ENCODE measurements at regions not wholly inside any gene's neighbourhood (a gene's known extent, or its start where the extent isn't known, plus 50 kb on each side); places are given as distances from the start of the nearest gene placed in this dataset.

DNA sequence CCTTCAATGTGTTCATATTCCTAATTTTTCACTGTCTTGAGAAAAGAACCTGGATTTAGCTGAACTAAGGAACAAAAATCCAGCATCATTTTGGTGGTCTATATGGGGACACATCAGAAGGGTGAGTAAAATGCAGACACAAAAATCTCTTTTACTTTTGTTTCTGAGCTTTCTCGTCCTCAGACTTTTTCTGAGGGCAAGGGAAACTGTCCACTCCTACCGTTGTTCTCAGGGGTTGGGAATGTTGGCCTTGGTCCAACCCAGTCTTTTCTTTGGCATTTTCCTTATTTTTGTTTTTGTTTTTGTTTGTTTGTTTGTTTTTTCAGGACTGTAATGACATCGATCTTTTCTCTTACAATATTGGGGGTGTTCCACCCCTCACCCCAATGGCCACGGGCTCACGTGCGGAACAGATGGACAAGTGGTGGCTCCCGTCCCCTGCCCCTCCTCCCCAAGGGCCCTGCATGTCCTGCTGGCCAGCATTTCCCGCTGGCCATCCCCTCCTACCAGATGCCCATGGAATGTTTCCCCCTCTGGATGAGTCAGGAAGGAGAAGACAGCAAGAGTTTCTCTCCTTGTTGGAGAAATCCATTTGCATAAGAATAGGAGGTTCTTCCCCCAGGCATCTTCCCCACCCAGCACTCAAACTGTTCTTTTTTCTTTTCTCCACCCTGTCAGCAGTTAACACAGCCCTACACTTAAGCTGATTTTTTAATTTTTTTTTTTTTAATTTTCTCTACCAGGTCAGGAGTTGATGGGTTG is 305.4 kb upstream of the NDST4 start:
- no peak for DNase-seq

GRCh38 chr4:115396034-115396433 is 282.6 kb upstream of the NDST4 start:
- no peak for DNase-seq

DNA sequence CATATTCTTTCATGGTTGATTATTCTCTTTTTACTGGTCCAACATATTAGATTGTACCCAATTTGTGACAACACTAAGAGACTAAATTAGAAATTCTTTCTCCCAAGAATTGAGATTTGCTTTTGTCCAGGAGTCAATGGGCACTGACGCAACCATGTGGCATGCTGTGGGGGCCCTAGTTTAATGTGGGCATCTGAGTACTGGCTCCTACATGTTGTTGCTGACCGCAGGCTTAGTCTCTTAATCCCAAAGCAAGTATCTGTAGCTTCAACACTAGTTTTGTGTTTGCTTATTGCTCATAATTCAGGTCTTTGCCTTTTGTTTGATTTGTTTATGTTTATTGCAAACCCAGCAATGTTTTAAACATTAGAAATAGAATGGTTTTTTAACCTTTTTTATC is 263.4 kb upstream of the NDST4 start:
- no peak for DNase-seq

DNA sequence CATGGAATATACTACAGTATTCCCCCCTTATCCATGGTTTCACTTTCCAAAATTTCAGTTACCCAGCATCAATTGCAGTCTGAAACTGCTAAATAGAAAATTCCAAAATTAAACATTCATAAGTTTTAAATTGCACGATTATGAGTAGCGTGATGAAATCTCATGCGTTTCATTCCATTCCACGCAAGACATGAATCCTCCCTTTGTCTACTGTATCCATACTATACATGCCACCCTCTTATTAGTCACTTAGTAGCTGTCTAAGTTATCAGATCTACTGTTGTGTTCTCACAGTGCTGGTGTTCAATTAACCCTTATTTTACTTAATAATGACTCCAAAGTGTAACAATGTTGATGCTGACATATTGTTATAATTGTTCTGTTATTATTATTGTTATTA is 261.2 kb upstream of the NDST4 start:
- no peak for DNase-seq

DNA sequence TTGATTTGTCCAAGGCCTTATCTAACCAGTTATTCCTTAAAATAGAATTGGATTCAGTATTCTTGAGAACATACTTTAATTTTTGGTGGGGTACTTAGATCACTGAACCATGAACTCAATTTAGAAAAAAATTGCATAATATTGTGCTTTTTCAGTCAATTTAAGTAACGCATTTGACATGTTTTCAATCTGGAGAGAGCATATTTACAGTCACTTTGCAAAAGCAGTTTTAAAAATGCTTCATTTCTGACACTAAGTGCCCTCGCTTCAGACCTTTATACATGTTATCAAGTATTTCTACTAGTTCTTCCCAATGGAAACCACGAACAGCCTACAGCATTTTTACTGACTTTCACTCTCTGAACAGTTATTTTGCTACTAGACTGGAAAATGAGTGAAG is 257.1 kb upstream of the NDST4 start:
- DNase-seq: no peak

GRCh38 chr4:115370012-115370411 is 256.6 kb upstream of the NDST4 start:
- no peak for DNase-seq

- no peak for DNase-seq
Measured at GRCh38 chr4:115366390-115366789, 253.0 kb upstream of the NDST4 start.

DNA sequence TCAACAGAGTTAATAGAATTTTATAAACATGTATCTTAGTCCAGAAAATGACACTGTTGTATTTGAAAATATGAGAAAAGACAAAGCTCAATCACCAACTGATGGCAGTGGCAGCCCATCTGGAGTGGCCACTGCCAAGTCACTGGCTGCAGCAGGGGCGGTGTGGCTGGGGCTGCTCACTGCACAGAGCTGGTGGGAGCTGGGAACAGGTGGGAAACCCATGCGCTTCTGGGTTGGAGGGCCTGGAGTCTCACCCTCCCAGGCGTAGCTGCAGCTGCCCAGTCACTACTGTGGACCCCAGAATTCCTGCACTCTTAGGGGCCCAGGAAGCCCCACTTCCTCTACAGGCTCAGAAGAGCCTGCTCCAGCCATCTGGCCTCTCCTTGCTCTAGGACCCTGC is 251.8 kb upstream of the NDST4 start:
- no peak for DNase-seq

DNA sequence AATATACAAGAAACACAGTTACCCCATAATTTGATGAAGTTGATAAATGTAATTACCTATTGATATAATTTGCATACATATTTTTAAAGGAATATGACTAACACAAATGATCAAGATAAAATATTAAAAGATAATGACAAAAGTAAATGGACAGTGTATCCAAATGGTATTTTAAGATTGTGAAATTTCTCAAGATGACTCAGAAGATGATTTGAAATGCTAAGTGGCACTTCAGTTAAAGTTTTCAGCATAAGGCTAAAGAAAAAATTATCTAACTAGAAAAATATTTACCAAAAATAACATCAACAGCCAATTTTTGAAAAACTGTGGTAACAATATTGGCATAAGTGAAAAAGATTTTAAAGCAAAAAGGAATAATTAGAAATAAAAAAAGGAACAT is 248.4 kb upstream of the NDST4 start:
- no peak for DNase-seq

DNA sequence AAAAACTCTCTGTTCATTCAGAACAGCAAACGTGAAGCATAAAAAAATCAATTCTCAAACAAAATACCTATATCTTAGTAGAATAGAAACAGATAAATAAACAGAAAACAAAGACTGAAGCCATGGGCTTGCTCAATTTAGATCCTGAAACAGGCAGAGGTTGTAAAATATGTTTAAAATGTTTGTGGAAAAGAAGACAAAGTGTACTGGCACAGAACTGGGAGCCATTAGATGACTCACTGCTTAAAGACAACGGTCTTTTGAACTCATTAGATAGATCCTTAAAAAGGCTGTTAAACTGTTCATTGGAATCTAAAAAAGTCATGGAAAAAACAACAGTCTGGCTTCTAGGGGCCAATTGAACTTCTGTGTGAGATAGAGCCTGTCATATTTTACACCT is 247.0 kb upstream of the NDST4 start:
- DNase-seq: no peak

- DNase-seq: no peak
Measured at GRCh38 chr4:115357776-115358175, 244.4 kb upstream of the NDST4 start.

GRCh38 chr4:115356176-115356575 is 242.8 kb upstream of the NDST4 start:
- DNase-seq: no peak

DNA sequence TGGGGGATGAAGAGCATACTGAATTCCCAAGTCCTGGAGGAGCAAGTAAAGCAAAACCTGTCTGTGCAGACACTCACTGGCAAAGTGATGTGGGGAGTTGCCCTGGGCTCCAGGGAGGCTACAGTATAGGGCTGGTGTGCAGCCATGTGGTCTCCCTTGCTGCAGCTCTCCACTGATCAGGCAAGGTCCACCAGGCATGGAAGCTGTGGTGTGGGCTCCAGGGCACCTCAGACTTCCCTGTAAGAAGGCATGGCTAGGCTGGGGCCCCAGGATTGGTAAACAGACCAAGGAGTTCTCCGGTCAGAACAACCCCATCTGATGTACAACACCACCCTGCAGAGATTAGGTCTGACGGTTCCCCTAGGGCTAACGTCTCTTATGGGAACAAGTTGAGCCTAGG is 241.9 kb upstream of the NDST4 start:
- DNase-seq: no peak

DNA sequence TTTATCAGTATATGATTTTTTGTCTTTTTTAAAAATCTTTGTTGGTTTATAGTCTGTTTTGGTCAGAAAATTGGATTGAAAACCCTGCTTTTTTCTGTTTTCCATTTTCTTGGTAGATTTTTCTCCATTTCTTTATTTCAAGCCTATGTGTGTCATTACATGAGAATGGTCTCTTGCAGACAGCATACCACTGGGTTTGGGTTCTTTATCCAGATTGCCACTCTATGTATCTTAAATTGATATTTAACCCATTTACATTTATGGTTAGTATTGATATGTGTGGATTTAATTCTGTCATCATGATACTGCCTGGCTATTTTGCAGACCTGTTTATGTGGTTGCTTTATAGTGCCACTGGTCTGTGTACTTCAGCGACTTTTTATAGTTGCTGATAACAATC is 239.9 kb upstream of the NDST4 start:
- DNase-seq: no peak

- DNase-seq: no peak
Measured at GRCh38 chr4:115343171-115343570, 229.8 kb upstream of the NDST4 start.

GRCh38 chr4:115334736-115335411 is 221.5 kb upstream of the NDST4 start:
- no peak for DNase-seq

GRCh38 chr4:115332078-115332477 is 218.7 kb upstream of the NDST4 start:
- DNase-seq: no peak

DNA sequence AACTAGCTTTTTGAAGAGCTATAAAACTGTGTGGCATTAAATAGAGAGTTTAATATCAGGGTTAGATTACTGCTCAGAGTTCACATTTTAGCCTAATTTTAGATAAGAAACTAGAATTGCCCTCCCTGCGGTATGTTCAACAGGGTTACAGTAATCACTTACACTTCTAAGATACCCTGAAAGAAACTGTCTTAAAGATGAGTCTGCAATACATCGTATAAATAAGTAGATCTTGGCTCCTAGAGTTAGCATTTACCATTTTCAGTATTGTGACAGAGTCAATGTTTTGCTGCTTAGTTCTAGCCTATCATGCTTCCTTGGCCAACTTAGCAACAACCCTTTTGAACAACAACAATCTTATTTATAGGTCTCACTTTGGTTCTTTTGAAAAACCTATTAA is 217.8 kb upstream of the NDST4 start:
- no peak for DNase-seq

DNA sequence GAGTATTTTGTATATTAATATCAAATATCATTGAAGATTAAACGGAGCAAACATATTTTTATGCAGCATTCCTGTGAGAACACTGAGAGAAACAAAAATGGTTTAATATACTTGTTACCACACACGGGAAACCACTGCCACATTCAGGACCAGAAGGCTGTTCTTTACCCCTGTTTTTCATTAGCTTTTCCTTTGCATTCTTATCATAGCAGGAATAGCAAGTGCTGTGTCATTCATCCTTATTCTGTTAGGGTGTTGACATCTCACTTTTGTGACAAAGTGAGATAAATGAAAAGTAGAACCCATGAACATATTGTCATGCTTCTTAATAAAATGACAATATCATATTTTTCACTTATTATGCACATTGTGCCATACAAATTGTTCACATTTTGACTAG is 212.4 kb upstream of the NDST4 start:
- no peak for DNase-seq

DNA sequence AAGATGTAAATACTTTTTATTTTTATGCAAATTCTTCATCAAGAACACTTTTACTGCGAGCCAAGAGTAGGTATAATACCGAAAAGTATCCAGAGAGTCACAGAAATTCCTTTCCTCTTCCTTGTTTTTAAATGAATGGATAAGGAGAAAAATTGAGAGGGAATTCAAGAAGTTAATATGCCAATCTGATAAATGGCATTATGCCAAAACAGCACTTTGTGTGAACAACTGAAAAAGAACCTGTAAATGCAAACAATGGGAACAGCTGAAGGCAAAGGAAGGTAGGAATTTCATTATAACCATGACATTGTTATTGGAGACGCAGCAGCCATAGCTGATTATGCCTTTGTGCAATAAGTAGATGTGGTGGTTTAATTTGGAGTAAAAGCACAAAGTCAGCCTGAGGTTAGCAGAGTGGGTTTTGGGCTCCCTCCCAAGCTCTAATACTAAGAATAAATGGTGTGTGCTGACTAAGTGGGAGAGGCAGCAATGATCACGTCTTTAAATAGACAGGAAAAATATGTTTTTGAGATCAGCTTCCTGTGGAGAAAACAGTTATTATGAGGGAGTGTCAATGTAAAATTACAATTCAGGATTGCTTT is 209.8 kb upstream of the NDST4 start:
- DNase-seq: no peak

DNA sequence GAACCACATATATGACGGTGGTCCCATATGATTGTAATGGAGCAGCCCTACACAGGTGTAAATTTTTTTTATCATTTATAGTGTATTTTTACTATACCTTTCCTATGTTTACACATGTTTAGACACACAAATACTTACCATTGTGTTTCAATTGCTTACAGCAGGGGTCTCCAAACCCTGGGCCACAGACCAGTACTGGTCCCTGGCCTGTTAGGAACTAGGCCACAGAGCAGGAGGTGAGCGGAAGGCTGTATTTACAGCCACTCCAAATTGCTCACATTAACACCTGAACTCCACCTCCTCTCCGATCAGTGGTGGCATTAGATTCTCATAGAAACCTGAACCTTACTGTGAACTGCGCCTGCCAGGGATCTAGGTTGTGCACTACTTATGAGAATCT is 201.8 kb upstream of the NDST4 start:
- no peak for DNase-seq

DNA sequence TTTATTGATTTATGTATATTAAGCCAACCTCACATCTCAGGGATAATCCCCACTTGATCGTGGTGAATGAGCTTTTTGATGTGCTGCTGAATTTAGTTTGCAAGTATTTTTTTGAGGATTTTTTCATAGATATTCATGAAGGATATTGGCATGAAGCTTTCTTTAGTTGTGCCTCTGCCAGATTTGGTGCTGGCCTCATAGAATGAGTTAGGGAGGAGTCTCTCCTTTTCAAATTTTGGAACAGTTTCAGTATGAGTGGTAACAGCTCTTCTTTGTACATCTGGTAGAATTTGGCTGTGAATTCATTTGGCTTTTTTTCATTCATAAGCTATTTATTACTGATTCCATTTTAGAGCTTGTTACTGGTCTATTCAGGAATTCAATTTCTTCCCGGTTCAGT is 197.2 kb upstream of the NDST4 start:
- DNase-seq: no peak

DNA sequence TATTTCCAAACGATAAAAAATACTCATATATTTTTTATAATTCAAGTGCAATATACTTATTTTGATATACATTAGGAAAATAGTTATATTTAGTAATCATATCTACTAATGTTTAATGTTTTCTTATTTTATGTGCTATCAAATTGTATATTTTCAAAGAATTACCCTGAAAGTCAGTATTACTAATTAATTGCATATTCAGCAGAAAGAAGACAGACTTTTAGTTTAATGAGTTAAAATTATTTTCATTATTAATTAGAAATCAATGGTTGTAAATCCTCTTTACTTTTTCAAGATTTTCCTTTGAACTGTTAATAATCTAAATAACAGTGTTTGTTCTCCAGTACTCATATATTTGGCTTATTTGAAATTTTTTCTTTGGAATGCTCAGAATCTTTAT is 181.3 kb upstream of the NDST4 start:
- no peak for DNase-seq

GRCh38 chr4:115293093-115293462 is 179.7 kb upstream of the NDST4 start:
- no peak for DNase-seq
